ENCODE measurements at regions not wholly inside any gene's neighbourhood (a gene's known extent, or its start where the extent isn't known, plus 50 kb on each side); places are given as distances from the start of the nearest gene placed in this dataset.

DNA sequence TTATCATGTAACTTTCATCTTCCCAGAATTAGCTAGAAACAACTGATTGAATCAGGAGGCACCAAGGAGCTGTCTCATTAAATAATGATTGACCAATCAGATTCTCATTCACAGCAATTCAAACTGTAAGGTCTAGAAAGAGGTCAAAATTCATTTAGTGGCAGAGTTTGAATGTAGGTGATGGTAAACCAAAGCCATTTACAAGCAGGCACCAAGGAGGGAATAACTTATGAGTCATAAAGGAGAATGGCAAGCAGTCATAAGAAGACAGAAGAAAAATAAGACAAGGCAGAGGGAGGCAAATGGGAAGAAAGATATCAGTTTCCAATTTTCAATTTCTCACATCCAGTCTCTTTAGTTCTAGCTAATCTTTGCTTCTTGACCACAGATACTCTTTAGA lies 52.9 kb upstream of the DEFB112 start:
- TF ChIP-seq GATA2 (IDR thresholded peaks at IDR 0.05; ENCODE audit: low read depth, low read length), result no peak
- TF ChIP-seq GATA3 (IDR thresholded peaks at IDR 0.05; ENCODE audit: low read depth, low read length), result no peak

DNA sequence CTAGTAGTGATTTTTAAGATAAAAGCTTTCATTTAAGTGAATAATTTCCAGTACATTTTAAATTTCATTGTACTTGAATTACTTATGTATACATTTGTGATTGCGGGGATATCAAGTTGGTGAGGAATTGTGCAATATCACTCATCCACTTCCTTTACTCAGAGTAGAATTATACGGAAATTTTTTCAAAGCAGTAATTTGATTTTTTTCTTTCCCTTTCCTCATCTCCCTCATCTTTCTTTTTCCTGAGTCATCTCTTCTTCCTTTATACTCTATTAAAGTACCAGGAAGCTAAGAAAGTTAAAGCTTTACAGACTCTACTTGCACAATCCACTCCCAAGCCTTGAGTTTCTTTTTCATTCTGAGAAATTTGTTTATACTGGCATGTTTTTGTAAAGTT lies 60.9 kb upstream of the DEFB112 start:
- TF ChIP-seq GATA2 (IDR thresholded peaks at IDR 0.05; ENCODE audit: low read depth, low read length) (no peak), GATA3 (IDR thresholded peaks at IDR 0.05; ENCODE audit: low read depth, low read length) (no peak)

- peak; percentile 29; the same call in 1 of the 2 replicates for TF ChIP-seq GATA2 (IDR thresholded peaks at IDR 0.05; ENCODE audit: low read depth, low read length)
- no peak for TF ChIP-seq GATA3 (IDR thresholded peaks at IDR 0.05; ENCODE audit: low read depth, low read length)
Measured at GRCh38 chr6:50112981-50113857, 63.5 kb upstream of the DEFB112 start.

DNA sequence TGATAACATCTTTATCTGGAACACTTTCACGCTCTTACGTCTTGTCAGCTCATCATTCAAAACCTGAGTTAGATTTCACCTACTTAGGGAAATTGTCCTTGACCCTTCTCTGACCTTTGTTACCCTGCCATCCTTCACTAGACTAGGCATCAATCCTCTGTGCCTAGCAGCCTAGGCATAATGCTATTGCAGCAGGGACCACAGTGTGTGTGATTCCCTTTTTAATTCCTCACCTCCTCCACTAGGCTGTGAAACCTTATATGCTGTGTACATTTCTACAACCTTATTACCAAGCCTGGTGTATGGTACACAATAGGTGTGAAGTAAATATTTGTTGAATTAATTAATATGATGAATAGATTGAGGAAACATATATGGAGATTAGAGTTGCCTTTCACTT lies 66.7 kb upstream of the DEFB112 start:
- no peak for TF ChIP-seq GATA2 (IDR thresholded peaks at IDR 0.05; ENCODE audit: low read depth, low read length)
- TF ChIP-seq GATA3 (IDR thresholded peaks at IDR 0.05; ENCODE audit: low read depth, low read length), result no peak

DNA sequence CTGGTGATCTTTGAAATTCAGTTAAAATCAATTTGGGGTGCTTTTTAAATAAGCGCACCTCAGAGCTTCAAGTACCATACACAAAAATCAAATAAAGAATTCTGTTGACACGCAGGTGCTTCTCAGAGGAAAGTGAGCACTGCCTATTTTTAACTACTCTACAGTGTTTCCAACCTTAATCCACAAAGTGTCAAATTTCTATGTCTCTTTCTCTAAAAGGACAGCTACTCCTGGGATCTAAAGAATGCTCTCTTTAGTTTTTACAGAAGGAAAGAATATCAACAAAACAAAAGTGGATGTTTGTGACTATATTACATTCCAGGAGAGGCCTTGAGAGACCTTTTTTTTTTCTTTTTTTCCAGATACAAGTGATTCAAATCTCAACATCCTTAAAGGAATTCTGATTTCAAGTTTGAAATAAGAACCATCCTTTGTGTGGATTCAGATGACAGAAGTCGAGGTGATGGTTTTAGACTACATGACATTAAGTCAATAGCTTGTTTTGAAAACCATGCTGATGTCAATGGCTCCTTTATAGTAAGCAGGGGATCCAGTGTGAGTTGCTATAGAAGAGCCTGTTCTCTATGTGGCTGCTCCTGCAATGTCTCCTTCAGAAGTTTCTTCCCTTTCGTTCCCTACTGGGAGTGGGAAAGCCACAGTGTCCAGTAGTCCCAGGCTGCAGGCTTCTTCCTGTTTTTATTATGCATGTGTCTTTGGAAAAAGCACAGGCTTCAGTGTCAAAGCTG lies 67.2 kb upstream of the DEFB112 start:
- TF ChIP-seq GATA3 (IDR thresholded peaks at IDR 0.05; ENCODE audit: low read depth, low read length), result no peak
- TF ChIP-seq GATA2 (IDR thresholded peaks at IDR 0.05; ENCODE audit: low read depth, low read length), result no peak

DNA sequence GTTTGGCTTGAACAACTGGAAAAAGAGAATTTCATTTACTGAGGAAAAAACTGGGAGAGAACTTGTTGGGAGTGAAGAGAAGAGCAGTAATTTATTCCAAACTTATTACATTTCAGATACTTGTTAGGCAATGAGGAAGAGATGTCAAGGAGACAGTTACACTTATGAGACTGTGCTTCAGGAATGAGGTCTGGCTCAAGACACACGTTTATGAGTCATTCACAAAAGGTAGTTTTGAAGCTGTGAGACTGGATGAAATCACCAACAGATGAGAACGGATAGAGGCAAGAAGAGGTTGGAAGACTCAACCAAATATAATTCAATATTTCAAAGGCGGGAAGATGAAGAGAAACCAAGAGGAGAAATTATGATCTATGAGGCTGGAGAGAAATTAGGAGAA lies 70.6 kb upstream of the DEFB112 start:
- no peak for TF ChIP-seq GATA2 (IDR thresholded peaks at IDR 0.05; ENCODE audit: low read depth, low read length)
- TF ChIP-seq GATA3 (IDR thresholded peaks at IDR 0.05; ENCODE audit: low read depth, low read length), result no peak

DNA sequence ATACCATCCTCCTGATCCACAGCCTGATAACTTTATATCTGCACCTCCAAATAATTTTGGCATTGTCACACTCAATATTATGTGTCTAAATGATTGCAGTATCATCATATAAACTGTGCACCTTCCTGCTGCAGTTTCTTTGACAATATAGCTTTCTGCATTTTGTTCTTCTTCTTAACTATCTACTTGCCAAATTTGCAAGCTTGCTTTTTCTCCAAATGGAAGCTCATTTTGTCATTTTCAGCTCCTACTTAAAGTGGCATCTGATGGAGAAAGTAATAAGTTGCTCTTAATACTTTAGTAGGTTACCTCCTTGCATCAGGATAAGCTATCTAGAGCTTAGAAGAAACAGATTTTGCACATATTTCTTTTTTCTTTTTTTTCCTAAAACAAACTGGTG lies 74.0 kb upstream of the DEFB112 start:
- no peak for TF ChIP-seq GATA2 (IDR thresholded peaks at IDR 0.05; ENCODE audit: low read depth, low read length)
- TF ChIP-seq GATA3 (IDR thresholded peaks at IDR 0.05; ENCODE audit: low read depth, low read length), result no peak

GRCh38 chr6:50124572-50124971 lies 74.8 kb upstream of the DEFB112 start:
- TF ChIP-seq GATA3 (IDR thresholded peaks at IDR 0.05; ENCODE audit: low read depth, low read length), result no peak
- no peak for TF ChIP-seq GATA2 (IDR thresholded peaks at IDR 0.05; ENCODE audit: low read depth, low read length)

- TF ChIP-seq GATA3 (IDR thresholded peaks at IDR 0.05; ENCODE audit: low read depth, low read length), result no peak
- TF ChIP-seq GATA2 (IDR thresholded peaks at IDR 0.05; ENCODE audit: low read depth, low read length), result no peak
Measured at GRCh38 chr6:50128420-50129005, 78.8 kb upstream of the DEFB112 start.

DNA sequence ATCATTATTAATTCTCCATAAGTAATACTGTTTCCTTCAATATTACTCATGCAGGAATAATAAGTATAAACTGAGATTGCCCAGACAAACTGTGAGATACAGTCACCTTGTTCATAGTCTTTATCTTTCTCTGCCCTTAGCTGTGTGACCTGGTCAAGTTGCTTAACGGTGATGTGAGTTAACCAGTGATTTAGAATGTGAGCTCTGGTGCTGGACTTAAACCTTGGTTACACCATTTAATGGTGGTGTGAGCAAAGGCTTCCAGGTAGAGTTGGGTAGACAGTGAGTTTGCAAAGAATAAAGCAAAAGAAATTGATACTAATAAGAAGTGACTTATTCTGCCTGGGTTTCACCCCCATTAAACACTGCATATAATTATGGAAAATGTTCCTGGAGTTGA lies 86.2 kb upstream of the DEFB112 start:
- TF ChIP-seq GATA2 (IDR thresholded peaks at IDR 0.05; ENCODE audit: low read depth, low read length) (no peak), GATA3 (IDR thresholded peaks at IDR 0.05; ENCODE audit: low read depth, low read length) (no peak)

DNA sequence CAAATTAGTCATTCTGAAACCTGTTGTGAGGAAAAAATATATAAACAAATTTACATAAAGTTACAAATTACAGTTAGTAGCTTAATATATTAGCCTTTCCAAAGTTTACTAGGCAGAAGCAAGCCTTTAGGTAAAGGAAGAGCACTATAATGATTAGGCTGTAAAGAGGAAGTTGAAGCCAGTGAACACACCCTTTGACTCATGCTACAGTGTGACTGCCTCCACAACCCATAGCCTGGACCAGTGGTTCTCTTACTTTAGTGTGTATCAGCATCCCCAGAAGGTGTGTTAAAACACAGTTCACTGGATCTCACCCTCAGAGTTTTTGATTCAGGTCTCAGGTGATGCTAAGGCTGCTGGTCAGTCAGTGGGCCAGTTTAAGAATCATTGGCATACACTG lies 91.4 kb upstream of the DEFB112 start:
- TF ChIP-seq GATA2 (IDR thresholded peaks at IDR 0.05; ENCODE audit: low read depth, low read length) (no peak), GATA3 (IDR thresholded peaks at IDR 0.05; ENCODE audit: low read depth, low read length) (no peak)

DNA sequence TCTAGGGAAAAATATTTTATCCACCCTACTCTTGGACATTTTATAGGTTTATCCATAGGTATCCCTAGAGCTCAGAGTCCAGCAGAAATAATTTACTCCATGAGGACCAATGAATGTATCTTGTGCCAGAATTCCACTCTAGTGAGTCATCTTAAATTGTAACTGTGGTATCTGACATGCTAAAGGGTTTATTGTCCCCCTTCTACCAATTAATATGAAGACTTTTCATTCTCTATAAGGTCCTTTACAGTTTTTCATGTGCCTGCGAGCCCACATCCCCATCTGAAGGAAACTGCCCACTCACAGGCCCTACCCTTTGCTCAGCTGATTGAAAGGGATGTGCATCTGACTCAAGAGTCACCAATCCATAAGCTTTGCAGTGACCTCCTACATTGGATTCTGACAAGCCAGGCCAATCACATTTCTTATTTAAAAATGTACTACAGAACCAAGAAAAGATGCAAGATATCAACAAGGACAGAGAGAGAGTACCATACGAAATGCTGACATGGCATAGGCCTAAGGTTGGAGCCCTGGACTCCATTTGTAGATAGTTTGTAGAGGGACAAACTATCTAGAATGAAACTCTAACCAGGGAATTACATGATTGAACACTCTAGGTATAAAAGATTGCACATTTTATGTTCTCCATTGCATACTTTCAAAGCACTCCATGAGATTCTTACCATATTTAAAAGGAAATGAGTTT lies 93.4 kb upstream of the DEFB112 start:
- TF ChIP-seq GATA3 (IDR thresholded peaks at IDR 0.05; ENCODE audit: low read depth, low read length) (no peak), GATA2 (IDR thresholded peaks at IDR 0.05; ENCODE audit: low read depth, low read length) (no peak)

- TF ChIP-seq GATA3 (IDR thresholded peaks at IDR 0.05; ENCODE audit: low read depth, low read length), result no peak
Measured at GRCh38 chr6:50145125-50145524, 95.4 kb upstream of the DEFB112 start.

- TF ChIP-seq GATA2 (IDR thresholded peaks at IDR 0.05; ENCODE audit: low read depth, low read length), result no peak
- TF ChIP-seq GATA3 (IDR thresholded peaks at IDR 0.05; ENCODE audit: low read depth, low read length), result no peak
Measured at GRCh38 chr6:50147371-50147770, 97.6 kb upstream of the DEFB112 start.

All from SH-SY5Y (cell line).